ENCODE measurements at regions not wholly inside any gene's neighbourhood (a gene's known extent, or its start where the extent isn't known, plus 50 kb on each side); places are given as distances from the start of the nearest gene placed in this dataset.
A peak's percentile ranks its signal among the peaks of the same experiment; 100 is the strongest.

GRCh38 chr2:177063331-177063730 lies 149.3 kb upstream of the HNRNPA3 start:
- DNase-seq (ENCODE audit: low spot score): no peak

GRCh38 chr2:177064422-177064821 lies 148.2 kb upstream of the HNRNPA3 start:
- DNase-seq (ENCODE audit: low spot score): no peak

DNA sequence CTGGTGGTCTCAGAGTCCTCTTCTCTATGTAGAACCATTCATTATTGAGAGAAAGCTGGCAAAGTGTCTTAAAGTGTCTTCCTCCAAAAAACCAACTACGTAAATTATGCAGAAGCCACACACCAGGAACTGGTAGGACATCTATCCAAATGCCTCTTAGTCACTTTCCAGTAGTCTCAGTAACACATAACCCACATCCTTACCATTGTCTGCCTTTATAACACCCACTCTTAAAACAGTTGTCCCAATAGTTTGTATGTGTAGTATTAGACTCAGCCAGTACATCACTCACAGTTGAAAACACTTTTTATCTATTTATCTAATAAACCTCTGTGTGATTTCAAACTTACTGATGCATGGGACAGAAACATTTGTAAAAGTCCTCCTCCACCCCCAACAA lies 143.6 kb upstream of the HNRNPA3 start:
- DNase-seq (ENCODE audit: low spot score): no peak

DNA sequence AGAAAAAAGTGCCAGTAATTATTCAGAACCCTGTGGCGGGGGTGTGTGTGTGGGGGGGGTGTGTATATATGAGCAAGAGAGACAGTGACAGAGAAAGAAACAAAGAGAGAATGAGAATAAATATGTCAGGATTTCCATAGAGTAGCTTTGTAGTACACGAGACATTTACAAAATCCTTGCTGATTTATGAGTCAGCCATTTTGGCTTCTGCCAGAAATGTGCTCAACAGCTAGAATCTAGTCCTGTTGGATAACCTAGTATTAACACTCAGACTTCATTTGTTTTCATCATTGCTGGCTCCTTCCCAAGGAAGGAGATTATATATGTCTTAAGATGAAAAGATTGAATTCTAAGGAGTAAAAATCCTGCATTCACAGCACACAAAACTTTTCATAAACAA lies 140.5 kb upstream of the HNRNPA3 start:
- no peak for DNase-seq (ENCODE audit: low spot score)

GRCh38 chr2:177073611-177074010 lies 139.0 kb upstream of the HNRNPA3 start:
- no peak for DNase-seq (ENCODE audit: low spot score)

GRCh38 chr2:177074099-177074710 lies 138.4 kb upstream of the HNRNPA3 start:
- DNase-seq (ENCODE audit: low spot score): no peak

DNA sequence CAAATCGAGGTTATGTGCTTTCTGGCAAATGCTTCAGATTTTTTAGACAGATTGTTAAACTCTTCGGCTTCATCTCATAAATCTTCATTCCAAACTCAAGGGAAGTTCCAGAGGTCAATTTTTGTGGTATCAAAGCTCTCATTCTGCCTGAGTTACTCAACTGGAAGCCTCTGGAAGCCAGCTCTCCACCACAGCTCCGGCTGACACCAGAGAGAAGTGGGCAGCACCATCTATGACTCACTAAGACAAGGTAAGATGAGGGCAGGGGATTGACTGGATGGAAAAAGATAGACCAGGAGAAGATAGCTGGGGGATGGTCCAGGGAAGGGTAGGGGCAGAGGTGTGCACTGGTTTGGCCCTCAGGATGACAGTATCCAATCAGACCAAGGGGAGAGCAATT lies 137.3 kb upstream of the HNRNPA3 start:
- no peak for DNase-seq (ENCODE audit: low spot score)

DNA sequence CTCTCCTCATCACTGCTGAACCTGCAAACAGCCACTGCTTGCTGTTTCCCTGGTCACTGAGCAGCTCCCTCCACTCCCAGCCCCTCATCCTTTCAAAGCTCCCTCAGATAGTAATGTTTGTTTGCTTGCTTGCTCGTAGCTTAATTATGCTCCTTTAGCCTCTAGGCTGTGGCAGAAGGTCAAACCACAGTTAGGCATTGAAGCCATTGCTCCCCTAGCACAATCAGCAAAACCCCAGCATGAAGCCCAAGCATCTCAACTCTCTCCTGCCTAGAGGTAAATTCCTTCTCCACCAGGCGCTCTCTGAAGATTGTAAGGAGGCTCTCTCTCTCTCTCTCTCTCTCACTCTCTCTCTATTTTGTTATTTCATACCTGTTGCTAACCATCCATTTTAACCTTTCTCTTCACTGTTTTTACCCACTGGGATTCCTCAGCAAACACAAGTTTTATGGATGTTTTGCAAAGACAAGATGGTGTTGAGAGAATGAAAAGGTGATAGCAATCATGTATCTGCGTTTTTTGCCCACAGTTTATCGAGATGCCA lies 135.9 kb upstream of the HNRNPA3 start:
- DNase-seq (ENCODE audit: low spot score): no peak

GRCh38 chr2:177077778-177078177 lies 134.8 kb upstream of the HNRNPA3 start:
- no peak for DNase-seq (ENCODE audit: low spot score)

DNA sequence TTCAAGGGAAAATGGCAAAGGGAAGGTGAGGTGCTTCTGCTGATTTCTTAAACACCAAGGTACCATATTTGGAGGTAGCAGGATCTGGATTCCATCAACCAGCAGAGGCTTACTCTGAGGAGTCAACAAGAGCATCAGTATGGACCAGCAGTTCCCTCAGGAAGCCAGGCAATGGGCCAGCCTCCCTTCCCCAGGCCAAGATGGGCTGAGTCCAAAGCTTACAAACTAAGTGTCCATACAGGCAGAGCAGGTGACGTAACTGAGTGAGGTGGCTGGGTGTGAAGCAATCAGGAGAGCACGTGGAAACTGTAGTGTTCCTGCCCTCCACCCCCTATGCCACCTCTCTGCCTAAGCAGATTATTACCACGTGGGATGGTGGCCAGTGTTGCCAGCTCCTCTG lies 134.2 kb upstream of the HNRNPA3 start:
- no peak for DNase-seq (ENCODE audit: low spot score)

DNA sequence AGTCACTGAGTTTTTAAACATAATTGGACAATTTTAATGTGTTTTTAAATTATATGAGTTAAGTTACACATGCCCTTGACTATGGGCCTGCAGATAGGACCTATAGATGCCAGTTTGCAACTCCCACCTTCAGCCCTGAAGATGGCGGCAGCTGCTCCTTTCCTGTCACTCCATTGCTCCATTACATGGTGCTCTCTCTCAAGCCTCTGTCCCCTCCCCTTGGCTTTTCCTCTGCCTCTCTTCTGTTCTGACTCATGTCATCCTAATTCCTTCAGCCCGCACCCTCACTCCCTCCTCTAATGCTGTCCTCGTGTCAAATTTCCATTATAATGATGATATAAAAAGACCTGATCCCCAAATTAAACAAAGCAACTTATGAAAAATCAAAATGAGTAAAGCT lies 133.7 kb upstream of the HNRNPA3 start:
- no peak for DNase-seq (ENCODE audit: low spot score)

- DNase-seq (ENCODE audit: low spot score): no peak
Measured at GRCh38 chr2:177080746-177081284, 131.8 kb upstream of the HNRNPA3 start.

DNA sequence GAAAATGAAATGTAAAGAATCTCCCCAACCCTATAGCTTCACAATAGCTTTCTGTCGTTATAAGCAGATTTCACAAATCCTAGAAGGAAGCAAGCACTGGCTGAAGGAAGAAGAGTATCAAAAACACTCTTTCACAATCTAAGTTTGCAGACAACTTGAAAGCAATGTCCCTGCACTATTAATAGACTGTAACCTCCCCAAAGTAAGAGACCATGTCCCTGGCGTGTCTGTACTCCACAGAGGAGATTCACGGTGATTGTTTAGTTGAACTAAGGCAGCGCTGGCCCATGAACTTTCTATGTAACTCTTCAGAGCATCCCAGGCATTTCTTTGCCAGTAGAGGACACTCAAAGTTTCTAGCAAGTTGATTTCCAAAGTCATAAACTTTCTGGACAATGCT lies 128.0 kb upstream of the HNRNPA3 start:
- DNase-seq (ENCODE audit: low spot score): no peak

GRCh38 chr2:177088529-177088928 lies 124.1 kb upstream of the HNRNPA3 start:
- DNase-seq (ENCODE audit: low spot score): no peak

- DNase-seq (ENCODE audit: low spot score): no peak
Measured at GRCh38 chr2:177090967-177091366, 121.6 kb upstream of the HNRNPA3 start.

DNA sequence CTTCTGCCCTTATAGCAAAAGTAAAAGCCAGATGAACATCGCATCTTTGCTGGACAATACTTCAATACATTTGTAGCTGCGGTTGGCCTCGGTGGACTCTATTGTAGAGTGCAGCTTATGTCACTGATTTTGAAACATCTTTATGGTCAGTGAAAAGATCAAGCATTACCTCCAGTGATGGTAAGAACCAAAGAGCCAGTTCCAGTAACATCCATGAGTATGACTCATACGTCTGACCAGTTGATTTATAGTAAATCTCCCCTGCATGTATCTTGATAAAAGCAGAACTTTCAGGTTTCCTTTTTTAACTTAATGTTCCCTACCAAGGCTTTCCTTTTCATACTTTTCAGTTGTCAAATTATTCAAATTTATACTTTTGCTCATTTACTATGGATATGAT lies 119.2 kb upstream of the HNRNPA3 start:
- no peak for DNase-seq (ENCODE audit: low spot score)

DNA sequence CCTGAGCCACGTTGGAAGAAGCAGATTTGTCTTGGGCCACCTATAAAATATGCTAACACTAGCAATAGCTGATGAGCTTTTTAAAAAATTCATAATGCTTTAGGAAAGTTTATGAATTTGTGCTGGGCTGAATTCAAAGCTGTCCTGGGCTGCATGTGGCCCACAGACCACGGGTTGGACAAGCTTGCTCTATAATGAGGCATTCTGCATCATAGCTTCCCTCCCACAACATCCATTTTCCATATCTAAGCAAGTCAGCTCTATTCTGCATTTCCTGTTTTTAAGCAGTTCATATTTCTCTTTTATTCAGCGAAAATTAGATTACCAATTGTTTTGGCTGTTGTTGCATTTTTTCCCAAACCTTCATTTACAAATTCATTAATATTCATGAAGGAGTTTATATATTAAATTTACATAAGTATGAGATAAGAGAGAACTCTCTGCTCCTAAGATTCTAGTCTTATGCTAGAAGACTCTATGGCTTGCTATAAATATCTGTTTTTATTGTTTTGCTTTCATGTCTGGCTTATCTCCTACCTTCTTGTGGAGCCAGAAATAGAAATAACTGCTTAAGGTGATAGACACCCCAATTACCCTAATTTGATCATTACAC lies 114.5 kb upstream of the HNRNPA3 start:
- DNase-seq (ENCODE audit: low spot score): no peak

DNA sequence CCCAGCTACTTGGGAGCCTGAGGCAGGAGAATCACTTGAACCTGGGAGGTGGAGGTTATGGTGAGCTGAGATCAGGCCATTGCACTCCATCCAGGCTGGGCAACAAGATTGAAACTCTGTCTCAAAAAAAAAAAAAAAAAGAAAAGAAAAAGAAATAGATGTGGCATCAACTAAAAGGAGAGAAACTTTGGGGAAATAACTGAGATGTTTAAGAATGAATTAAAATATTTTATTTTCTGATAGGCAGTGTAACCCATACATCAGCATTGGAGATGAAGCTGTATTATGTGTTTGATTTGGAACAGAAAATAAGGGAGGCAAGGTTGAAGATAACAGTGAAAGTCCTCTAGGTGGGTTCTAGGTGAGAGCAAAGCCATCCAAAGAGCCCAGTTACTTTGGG lies 110.7 kb upstream of the HNRNPA3 start:
- DNase-seq (ENCODE audit: low spot score): no peak

GRCh38 chr2:177106212-177106611 lies 106.4 kb upstream of the HNRNPA3 start:
- DNase-seq (ENCODE audit: low spot score): peak; percentile 27

DNA sequence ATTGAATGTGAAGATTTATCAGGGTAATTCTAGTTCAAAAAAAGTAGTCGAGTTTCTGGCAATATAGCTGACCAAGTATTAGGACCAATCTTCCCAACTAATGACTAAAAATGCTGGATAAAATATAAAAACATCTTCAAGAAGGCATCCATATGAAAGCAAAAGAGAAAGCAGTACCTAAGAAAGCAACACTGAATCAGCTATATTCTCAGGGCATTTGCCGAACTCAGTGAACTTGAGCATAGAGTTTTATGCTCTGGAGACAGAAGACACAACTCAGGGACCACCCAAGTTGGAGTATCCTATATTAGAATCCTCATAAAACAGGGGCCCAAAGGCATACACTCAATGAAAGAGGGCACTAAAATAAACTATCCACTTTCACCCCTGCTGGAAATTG lies 103.7 kb upstream of the HNRNPA3 start:
- no peak for DNase-seq (ENCODE audit: low spot score)

GRCh38 chr2:177114712-177115111 lies 97.9 kb upstream of the HNRNPA3 start:
- DNase-seq (ENCODE audit: low spot score): no peak

DNA sequence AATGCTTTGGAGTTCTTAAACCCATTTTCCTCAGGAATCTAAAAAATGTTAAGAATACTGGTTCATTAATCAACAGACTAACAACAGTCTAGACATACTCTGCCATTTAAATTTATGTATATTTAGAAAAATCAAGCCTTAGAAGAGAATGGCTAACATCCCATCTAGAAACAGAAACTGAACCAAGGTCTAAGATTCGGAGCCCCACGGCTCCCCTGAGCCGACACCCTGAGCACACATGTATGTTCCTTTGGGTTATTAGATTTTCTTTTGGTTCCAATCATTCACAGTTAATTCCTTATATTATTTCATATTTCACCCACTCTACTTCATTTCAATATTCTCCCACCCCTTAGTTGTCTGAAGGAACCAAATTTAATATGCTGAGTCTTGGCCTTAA lies 94.8 kb upstream of the HNRNPA3 start:
- DNase-seq (ENCODE audit: low spot score): no peak

DNA sequence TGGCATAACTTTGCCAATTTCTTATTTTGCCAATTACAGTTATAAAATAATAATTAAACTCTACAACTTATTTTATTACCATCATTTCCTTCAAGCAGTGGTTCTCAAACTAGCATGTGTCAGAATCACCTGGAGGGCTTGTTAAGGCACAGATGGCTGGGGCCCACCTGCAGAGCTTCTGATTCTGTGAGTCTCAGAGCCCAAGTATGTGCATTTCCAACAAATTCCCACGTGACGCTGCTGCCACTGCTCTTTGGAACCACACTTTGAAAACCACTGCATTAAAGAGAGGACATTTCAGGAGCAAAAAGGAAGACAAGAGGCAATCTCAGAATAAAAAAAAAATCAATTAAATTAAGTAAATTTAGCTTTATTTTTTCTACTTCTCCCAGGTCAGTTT lies 94.0 kb upstream of the HNRNPA3 start:
- no peak for DNase-seq (ENCODE audit: low spot score)

GRCh38 chr2:177119099-177119498 lies 93.5 kb upstream of the HNRNPA3 start:
- DNase-seq (ENCODE audit: low spot score): no peak

Measured in SW480 (cell line).